ENCODE measurements at regions not wholly inside any gene's neighbourhood (a gene's known extent, or its start where the extent isn't known, plus 50 kb on each side); places are given as distances from the start of the nearest gene placed in this dataset.

GRCh38 chr12:97630875-97631274 is 168.3 kb downstream of the RMST start:
- TF ChIP-seq YY1 (IDR thresholded peaks at IDR 0.05; ENCODE audit: insufficient read depth, insufficient read length) (no peak), SUZ12 (IDR thresholded peaks at IDR 0.05; ENCODE audit: extremely low read depth, insufficient read depth, insufficient read length) (no peak), ZNF274 (IDR thresholded peaks at IDR 0.05; ENCODE audit: low read depth, low read length) (no peak)

Data from NT2/D1 (cell line).